NCI-H1105 treated with DMSO at 0.1 percent for 48 hours (cell line): ENCODE measurements at regions not wholly inside any gene's neighbourhood (a gene's known extent, or its start where the extent isn't known, plus 50 kb on each side); places are given as distances from the start of the nearest gene placed in this dataset.
"Not testable (repeated sequence)": the region's sequence is repeated elsewhere in the genome, so short reads cannot be mapped to it uniquely, and the experiment has no call there.

Source experiments
- DNase-seq: peaks from one replicate; lab custom pipeline; 2025; lab: John Stamatoyannopoulos, UW

DNA sequence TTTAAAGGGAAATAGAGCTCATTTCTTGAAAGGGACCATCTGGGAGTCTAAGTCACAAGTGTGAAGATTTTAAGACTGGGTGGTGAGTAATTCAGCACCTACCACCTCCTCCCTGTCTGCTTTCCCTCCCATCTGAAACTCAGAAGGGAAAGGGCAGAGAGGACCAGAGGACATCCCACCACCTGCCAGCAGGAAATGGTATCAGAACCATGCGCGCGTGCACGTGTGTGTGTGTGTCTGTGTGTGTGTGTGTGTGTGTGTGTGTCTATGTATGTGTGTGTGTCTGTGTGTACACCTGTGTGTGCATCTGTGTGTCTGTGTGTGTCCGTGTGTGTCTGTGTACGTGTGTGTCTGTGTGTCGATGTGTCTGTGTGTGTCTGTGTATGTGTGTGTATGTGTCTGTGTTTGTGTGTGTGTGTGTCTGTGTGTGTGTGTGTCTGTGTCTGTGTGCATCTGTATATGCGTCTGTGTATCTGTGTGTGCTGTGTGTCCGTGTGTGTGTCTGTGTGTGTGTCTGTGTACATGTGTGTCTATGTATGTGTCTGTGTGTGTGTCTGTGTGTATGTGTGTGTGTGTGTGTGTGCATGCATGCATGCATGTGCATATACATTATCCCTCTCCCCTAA, 76.8 kb downstream of the ZFP36L2 start:
- DNase-seq, result no peak

DNA sequence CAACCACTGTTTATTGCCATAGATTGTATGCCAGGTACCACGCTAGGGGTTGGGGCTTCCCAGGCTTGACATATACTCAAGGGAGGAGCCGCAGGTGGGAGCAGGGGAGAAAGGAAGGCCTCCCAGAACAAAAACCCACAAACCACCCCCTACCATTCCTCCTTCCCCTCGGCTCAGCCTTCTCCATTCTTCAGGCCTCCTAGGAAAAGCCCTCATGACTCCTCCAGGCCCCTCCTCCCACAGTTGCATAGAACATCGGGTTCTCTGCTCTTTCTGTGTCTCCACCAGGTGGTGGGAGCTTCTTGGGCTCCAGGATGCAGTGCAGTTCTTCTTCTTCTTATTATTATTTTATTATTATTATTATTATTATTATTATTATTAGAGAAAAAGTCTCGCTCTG, 80.3 kb downstream of the ZFP36L2 start:
- DNase-seq, result no peak

DNA sequence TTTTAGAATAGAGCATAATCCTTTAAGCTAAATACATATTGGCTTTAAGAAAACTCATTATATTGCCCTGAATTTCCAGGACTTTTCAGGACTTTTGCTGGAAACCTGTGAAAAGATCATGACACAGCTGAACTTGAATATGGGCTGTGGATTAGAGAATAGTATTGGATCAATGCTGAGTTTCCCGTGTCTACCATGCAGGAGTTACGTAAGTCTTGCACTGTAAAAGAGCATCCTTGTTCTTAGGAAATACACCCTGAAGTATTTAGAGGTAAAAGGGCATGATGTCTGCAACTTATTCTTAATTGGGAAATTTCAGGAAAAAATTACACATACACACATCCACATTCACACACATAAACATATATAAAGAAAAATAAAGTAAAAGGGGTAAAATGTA, 82.1 kb downstream of the ZFP36L2 start:
- DNase-seq, result no peak

DNA sequence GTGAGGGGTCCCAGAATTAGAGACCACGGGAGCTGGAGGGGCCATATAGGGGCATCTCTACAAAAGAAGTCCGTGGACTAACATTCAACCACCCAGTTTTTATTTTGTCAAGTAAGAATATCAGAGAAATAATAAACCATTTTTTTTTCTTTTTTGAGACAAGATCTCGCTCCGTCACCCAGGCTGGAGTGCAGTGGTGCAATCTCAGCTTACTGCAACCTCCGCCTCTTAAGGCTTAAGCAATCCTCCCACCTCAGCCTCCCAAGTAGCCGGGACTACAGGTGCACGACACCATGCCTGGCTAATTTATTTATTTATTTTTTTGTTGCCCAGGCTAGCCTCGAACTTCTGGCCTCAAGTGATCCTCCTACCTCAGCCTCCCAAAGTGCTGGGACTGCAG, 82.7 kb downstream of the ZFP36L2 start:
- DNase-seq, result no peak

DNA sequence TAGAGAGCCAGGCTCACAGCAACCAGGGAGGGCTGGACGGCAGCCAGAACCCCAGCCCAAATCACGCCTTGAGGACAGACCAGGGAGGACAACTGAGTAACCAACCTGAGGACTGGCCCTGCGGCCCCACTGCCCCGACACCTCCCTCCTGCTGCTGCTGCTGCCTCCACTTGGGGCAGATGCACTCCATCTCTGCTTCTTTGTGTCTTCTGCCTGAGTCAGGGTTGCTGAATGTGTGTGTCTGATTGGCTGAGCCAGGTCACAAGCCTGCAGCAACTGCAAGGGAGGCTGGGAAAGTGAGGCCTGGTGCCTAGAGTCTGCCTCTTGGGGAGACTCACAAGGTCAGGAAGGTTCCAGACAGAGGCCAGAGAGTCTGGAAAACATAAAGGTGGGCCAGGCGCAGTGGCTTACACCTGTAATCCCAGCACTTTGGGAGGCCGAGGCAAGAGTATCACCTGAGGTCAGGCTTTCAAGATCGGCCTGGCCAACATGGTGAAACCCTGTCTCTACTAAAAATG, 83.4 kb downstream of the ZFP36L2 start:
- no peak for DNase-seq

DNA sequence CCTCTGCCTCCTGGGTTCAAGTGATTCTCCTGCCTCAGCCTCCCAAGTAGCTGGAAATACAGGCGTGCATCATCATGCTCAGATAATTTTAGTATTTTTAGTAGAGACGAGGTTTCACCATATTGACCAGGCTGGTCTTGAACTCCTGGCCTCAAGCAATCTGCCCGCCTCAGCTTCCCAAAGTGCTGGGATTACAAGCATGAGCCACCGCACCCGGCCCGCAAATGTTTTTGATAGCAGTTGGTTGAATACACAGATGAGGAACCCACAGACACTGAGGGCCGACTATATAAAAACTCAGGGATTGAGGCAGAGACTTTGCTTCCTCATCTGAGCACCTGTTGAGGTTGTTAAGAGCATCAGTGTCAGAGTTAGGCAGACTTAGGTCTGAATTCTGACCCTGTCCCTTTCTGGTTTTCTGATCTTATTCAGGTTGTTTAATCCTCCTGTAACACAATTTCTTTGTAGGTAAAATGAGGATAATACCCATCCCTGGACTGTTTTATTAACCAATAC, 84.7 kb downstream of the ZFP36L2 start:
- DNase-seq, result not testable (repeated sequence)

DNA sequence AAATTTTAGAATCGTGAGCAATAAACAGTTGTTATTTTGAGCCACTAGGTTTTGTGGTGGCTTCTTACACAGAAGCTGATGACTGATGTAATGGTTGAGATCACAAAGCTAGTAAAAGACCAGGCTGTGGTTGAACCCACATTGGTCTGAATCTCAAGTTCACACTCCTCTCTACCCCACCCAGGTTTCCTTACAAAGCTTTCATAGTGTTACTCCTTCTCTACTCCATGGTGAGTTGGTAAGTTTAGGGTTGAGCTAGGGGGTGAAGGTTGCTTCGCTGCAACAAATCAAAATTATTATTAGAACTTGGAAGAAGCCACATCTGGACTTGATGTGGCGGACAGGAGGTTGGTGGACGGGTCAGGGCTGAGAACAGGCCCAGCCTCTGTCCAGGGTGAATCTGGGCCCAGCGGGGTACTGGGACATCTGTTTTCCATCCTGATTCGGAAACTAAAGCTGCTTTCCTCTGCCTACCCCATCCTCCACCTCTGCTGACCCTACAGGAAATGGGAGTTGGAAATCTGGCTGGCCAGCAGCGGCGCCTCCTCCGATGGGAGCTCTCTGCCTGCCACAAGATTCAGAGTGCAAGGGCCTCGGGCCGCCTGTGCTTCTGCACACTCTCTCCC, 86.3 kb downstream of the ZFP36L2 start:
- DNase-seq, result no peak

DNA sequence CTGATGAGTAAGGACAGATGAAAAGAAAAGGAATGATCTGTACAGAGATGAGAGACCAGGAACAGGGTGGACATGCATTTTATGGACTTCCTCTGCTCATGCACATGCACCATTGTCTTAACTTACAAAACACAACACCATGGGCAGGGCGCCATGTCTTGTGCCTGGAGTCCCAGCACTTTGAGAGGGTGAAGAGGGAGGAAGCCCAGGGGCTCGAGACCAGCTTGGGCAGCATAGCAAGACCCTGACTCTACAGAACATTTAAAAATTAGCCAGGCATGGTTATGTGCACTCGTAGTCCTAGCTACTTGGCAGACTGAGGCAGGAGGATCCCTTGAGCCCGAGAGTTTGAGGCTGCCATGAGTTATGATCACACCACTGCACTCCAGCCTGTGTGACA, 86.9 kb downstream of the ZFP36L2 start:
- DNase-seq, result no peak

DNA sequence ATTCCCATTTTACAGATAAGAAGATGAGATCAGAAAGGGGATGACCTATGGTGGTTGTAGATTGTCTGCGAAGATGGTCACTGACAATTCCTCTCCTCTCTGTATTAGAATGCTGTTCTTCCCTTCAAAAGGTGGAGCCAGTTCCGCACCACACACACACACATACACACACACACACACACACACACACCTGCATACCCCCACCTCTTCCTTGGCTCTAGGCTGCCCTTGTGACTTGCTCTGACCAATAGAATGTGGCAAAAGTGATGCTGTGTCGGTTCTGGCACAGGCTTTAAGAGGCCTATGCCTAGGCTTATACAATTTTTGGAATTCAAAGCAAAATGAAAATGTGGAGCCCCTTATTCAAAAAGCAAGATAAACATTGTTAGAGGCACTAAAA, 88.0 kb downstream of the ZFP36L2 start:
- no peak for DNase-seq

DNA sequence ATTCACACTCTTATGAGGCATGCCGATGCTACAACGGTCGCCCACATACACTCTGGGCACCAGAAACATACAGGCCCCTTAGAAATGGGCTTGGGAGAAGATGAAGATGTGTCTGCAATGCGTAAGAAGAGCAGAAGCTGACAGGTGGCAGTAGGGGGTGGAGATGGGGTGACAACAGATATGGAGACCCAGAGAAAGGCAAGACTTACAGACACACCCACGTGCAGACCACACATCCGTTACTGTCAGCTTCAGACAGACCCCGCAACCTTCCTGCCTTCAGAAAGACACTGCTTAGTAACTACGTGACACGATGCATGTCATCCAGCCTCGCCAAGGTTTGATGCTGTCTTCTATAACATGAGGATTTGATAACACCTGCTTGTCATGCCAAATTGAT, 89.5 kb downstream of the ZFP36L2 start:
- no peak for DNase-seq

DNA sequence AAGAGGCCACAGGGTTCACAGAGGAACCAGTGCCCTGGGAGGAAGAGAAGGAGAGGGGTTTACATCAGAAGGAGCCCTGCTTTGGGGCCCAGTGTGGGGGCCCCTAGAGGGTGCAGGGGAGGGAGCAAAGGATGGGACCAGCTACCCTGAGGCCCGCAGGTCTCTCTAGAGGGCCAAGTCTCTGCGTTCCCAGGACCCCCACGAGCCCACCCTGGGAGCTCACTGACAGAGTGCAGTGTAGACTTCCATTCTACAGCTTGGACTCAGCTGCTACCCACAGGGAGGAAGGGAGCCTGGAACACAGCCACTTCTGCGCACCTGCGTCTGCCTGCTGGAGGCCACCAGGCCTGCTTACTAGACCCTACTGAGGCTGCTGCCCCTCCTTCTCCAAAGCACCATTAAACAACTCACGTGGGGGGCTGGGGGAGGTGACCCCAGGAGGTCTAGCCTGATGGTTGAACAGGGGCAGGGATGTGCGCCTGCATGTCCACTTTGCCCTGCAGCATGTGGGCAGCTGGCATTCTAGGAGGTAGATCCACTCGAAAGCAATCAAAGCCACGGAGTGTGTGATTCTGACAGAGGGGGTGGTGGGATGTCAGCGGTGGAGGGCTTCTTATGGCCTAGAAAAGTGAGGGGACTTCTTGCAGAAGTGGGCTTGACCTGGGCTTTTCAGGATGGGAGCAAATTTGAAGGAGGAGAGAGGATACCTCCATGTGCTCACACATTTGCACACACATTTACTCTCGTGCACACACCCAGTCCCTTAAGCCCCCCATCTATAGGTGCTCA, 90.2 kb downstream of the ZFP36L2 start:
- no peak for DNase-seq

DNA sequence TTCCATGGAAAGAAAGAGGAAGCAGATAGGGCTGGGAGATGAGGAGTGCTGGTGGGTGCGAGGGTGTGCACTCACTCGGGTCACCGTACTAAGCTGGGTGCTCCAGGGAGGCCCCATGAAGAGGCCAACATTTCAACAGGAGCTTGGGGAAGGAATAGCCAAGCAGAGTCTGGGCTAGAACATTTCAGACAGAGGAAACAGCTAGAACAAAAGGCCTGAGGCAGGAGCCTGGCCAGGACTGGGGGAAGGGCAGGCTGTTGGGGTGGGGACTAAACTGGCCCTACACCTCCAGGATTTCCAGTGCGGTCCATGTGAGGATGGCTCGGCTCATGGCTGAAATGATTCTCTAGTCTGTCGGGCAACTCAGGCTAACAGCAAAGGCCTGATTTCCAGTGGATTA, 90.8 kb downstream of the ZFP36L2 start:
- no peak for DNase-seq

DNA sequence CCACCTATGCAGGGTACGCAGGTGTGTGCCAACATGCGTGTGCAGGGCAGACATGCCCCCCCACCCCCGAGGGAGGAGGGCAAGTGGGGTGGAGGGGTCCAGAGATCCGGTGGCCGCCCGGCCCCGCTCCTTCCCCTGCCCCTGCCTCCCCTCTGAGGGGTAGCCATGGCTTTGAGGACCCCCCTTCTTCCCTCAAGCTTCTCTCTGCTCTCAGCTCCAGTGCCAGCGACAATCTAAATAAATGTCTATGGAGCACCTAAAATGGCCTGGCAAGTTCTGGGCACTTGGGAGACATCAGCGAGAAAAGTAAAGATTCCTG, 91.9 kb downstream of the ZFP36L2 start:
- DNase-seq, result no peak

DNA sequence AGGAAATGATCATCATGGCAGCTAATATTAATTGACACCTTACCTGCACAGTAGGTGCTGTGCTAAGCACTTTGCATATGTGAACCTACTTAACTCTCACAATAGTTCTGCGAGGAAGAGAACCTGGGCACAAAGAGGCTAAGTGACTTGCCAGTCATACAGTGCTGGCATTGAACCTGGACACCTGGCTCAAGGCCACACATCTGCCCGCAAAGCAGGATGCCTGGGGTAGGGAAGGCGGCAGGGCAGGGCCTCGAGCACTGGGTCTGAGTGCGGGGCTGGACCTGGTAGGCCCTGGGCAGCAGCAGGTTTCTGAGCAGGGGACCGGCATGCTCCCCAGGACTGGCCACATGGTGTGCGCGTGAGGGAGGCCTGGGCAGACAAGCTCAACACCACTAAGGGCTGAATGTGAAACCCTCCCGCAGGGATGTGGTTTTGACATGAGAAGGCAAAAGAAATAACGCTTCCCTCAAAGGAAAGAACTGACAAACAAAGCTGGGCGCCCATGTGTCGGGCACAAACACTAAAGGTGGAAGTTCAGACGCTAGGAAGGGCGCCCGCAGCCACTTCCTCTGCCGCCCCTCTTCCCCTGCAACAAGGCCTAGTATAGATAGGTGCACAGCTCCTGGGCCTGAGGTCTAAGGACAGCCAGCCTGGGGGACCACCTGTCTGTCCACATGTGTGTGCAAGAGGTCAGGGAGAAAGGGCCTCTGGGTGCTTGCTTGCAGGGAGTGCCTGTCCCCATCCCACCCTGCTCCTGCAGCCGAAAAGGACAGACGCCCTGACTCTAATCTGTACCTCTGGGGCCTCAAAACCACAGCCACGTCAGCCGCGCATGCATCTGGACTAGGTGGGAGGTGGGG, 92.5 kb downstream of the ZFP36L2 start:
- DNase-seq, result no peak

DNA sequence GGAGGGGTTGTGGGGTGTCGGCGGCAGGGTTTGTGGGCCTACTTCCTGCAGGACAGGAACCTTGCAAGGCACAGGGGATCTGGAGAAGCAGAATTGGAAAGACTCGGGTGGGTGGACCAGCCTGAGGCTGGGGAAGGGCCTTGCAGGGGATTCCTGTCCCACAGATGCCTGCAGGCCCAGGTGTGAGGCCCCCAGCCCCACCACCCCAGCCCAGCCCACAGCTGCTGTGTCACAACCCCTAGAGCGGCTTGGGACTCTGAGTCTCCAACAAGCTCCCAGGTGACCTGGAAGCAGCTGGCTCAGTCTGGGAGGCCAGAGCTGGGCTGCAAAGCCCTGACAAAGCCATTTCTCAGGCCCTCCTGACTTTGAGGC, 93.1 kb downstream of the ZFP36L2 start:
- no peak for DNase-seq

DNA sequence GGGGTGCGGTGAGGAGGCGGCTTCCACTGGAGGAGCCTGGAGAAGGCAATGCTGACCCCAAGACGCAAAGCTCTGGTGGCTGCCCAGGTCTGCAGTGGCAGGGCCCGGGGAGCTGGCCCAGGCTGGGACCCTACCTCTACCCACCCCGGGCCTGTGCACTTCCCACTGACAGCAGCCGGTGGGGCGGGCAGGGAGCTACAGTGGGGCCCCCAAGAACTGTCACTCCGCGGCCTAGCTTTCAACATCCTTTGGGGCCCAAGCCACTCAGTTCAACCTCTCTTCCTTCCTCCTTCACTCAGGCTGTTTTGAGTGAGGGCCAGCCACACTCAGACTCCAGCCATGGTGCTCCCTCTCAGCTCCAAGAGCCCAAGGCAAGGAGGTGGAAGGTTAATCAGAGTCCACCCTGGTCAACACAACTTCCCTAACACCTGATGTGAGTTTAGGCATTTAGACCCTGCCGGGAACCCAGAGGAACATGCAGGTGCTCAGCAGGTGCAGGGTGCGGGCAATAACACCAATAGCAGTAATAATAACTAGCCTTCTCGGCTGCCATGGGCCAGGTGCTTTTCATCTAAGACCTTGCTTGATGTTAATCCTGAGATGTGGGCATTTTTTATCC, 93.6 kb downstream of the ZFP36L2 start:
- DNase-seq, result no peak

DNA sequence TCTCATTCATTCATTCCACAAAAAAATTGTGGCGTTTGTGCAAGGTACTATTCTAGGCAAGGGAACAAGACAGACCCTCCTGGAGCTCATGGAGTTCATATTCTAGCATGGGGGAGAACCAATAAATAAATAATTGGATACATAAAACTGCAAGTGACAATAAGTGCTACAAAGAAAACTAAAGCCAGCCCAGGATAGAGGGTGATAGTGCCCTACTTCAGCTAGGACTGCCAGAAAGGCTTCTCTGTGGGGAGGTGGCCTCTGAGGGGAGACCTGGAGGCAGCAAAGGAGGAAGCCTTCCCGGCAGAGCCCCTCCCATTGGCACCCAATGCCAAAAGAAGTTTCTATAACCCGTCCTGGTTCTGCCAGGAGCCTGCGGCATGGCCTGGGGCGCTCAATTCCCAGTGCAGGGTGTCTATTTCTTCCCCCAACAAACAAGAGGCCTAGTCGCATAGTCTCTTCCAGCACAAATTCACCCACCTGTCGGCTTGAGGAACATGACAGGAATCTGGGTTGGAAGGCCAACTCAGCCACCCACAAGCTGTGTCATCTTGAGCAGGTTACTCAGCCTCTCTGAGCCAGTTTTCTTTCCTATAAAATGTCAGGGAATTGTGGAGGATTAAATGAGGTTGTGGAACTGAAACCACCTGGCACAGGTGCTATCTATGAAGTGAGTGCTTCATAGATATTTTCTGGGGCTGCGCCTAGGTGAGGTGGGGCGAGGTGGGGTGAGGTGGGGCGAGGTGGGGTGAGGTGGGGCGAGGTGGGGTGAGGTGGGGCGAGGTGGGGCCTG, 94.3 kb downstream of the ZFP36L2 start:
- DNase-seq, result no peak

DNA sequence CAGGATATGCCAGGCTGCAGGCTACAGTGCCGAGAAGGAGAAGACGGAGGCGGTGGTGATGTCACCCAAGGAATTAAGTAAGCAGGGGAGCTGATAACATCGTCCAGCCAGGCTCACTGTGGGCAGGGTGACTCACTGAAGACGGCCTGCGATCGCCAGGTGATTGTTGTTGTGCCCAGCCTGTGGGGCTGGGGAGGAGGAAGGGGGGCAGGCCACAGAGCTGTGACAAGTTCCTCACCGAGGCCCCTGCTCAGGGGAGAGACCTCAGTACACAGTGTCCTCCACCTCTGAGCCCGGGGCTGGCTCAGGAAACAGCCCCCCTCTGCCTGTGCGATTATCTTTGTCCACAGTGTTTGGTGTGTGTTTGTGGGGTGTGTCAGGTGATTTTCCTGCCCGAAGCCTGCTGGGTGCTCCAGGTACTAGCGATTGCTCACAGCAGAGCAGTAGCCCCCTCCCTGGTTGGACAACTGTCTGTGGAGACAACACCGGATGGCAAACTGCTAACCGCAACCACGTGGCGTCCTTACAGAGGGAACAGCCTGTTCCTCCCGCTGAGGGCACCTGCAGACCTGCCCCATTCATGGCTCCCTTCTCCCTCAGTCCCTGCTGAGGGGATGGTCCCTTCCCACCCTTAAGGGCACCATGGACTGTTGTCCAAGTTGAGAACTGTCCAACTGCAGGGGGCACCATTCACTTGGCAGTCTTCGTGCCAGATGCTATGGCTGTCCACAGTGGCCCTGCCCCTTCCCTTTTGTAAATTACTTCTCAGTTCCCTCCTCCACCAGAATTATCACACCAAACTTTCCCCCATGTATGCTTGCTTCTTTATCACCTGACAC, 95.1 kb downstream of the ZFP36L2 start:
- DNase-seq, result no peak

DNA sequence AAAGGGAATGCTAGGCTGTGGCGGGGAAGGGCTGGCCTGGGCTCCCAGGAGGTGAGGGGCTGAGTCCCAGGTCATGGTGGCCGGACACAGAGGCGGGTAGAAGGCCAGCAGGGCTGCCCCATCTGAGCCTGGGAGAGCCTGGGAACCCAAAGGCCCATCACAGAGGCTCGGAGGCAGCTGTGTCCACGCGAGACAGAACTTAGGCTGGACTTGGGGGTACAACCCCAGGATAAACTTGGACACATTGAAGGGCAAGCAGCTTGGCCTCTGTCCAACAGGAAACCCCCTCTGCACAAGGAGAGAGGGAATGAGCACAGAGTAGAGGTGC, 95.9 kb downstream of the ZFP36L2 start:
- no peak for DNase-seq
